Liver (tissue), 2 donors: ENCODE measurements at regions not wholly inside any gene's neighbourhood (a gene's known extent, or its start where the extent isn't known, plus 50 kb on each side); places are given as distances from the start of the nearest gene placed in this dataset.

Experiments used
- REST ChIP-seq: IDR thresholded peaks from 2 replicates; pipeline ENCODE4 v1.6.1; 2016; ENCODE audit warnings: antibody characterized with exemption, mild to moderate bottlenecking
- TF ChIP-seq, protein P1 (sequence below): fragments of 150-350 bp; IDR thresholded peaks from 2 replicates; pipeline ENCODE4 v1.5.1; 2017; ENCODE audit warnings: improper control_type of control experiment, low read depth, low read length; ENCODE audit not compliant: missing input control
- donor health status: healthy.

DNA sequence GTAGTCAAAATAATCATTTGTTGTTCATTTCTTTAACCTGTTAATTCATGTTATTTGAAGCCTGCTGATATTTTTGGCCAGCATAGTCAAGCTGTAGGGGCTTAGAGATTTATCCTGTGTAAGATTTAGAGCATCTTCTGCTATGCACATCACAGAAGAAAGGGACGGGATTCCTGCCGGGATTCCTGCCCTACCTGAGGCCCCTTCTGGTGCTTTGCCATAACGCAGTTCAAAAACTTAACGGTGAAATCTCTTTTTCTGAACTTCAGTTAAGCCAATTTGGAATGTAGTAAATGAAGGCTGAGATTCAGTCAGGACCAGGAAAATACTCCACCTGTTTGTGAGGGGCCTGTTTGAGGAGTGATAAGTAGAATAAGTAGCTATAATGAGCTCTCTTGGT is 50.7 kb upstream of the TMEM260 start:
- TF ChIP-seq, protein P1, sequence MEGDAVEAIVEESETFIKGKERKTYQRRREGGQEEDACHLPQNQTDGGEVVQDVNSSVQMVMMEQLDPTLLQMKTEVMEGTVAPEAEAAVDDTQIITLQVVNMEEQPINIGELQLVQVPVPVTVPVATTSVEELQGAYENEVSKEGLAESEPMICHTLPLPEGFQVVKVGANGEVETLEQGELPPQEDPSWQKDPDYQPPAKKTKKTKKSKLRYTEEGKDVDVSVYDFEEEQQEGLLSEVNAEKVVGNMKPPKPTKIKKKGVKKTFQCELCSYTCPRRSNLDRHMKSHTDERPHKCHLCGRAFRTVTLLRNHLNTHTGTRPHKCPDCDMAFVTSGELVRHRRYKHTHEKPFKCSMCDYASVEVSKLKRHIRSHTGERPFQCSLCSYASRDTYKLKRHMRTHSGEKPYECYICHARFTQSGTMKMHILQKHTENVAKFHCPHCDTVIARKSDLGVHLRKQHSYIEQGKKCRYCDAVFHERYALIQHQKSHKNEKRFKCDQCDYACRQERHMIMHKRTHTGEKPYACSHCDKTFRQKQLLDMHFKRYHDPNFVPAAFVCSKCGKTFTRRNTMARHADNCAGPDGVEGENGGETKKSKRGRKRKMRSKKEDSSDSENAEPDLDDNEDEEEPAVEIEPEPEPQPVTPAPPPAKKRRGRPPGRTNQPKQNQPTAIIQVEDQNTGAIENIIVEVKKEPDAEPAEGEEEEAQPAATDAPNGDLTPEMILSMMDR: no peak
- TF ChIP-seq REST: no peak
